ENCODE measurements at regions not wholly inside any gene's neighbourhood (a gene's known extent, or its start where the extent isn't known, plus 50 kb on each side); places are given as distances from the start of the nearest gene placed in this dataset.
A peak's percentile ranks its signal among the peaks of the same experiment; 100 is the strongest.

GRCh38 chr1:191624044-191624443 lies 534.2 kb upstream of the RGS18 start:
- H3K9me3 ChIP-seq (ENCODE audit: low read depth), result no peaks in the 10 kb centered on the region
- no peaks in the 10 kb centered on the region for H3K36me3 Mint-ChIP-seq
- no peak overlapping the region for H3K27ac ChIP-seq
- H3K4me3 ChIP-seq, result no peak overlapping the region
- no peak for DNase-seq (ENCODE audit: low spot score)
- no peaks in the 10 kb centered on the region for H4K20me1 ChIP-seq (ENCODE audit: low read depth)
- H3K27me3 Mint-ChIP-seq (ENCODE audit: insufficient read depth, low read depth), result no peaks in the 10 kb centered on the region
- H3K79me2 ChIP-seq (ENCODE audit: low read depth), result no peaks in the 10 kb centered on the region
- H3K4me1 ChIP-seq, result no peaks in the 10 kb centered on the region
- no peaks in the 10 kb centered on the region for H3K9me3 Mint-ChIP-seq
- no peak overlapping the region for H3K9ac ChIP-seq
- no peak overlapping the region for H2AFZ ChIP-seq (replicated peaks)
- no peak overlapping the region for H3K27ac Mint-ChIP-seq
- no peak for TF ChIP-seq CTCF (IDR thresholded peaks at IDR 0.05)
- TF ChIP-seq EZH2phosphoT487 (IDR thresholded peaks at IDR 0.05), result no peak
- no peak for TF ChIP-seq EZH2 (IDR thresholded peaks at IDR 0.05)
- no peaks in the 10 kb centered on the region for H3K36me3 ChIP-seq
- no peaks in the 10 kb centered on the region for H3F3A ChIP-seq (ENCODE audit: low read depth)
- no peaks in the 10 kb centered on the region for H3K27me3 ChIP-seq
- no peaks in the 10 kb centered on the region for H3K4me1 Mint-ChIP-seq
- no peak overlapping the region for H3K4me2 ChIP-seq
- no peak overlapping the region for H3K4me3 Mint-ChIP-seq

GRCh38 chr1:191629836-191630235 lies 528.4 kb upstream of the RGS18 start:
- Histone ChIP-seq H3K27me3 (no peaks in the 10 kb centered on the region), H3K4me1 (no peaks in the 10 kb centered on the region), H3F3A (ENCODE audit: low read depth) (no peaks in the 10 kb centered on the region), H3K4me3 (no peak overlapping the region), H4K20me1 (ENCODE audit: low read depth) (no peaks in the 10 kb centered on the region), H3K4me2 (no peak overlapping the region), H2AFZ (replicated peaks) (no peak overlapping the region), H3K9me3 (ENCODE audit: low read depth) (no peaks in the 10 kb centered on the region), H3K36me3 (no peaks in the 10 kb centered on the region), H3K9ac (no peak overlapping the region), H3K79me2 (ENCODE audit: low read depth) (no peaks in the 10 kb centered on the region), H3K27ac (no peak overlapping the region)
- no peak for TF ChIP-seq EZH2phosphoT487 (IDR thresholded peaks at IDR 0.05)
- no peak for TF ChIP-seq EZH2 (IDR thresholded peaks at IDR 0.05)
- TF ChIP-seq CTCF (IDR thresholded peaks at IDR 0.05), result no peak
- H3K9me3 Mint-ChIP-seq, result peaks cover 3% of the 10 kb centered on the region
- H3K27me3 Mint-ChIP-seq (ENCODE audit: insufficient read depth, low read depth), result no peaks in the 10 kb centered on the region
- DNase-seq (ENCODE audit: low spot score), result peak; percentile 25
- H3K4me1 Mint-ChIP-seq, result no peaks in the 10 kb centered on the region
- no peak overlapping the region for H3K27ac Mint-ChIP-seq
- no peak overlapping the region for H3K4me3 Mint-ChIP-seq
- no peaks in the 10 kb centered on the region for H3K36me3 Mint-ChIP-seq

GRCh38 chr1:191634801-191635508 lies 523.3 kb upstream of the RGS18 start:
- Mint-ChIP-seq H3K27ac (no peak overlapping the region), H3K27me3 (ENCODE audit: insufficient read depth, low read depth) (no peaks in the 10 kb centered on the region), H3K36me3 (no peaks in the 10 kb centered on the region), H3K4me3 (no peak overlapping the region), H3K9me3 (peaks cover 3% of the 10 kb centered on the region), H3K4me1 (no peaks in the 10 kb centered on the region)
- H2AFZ ChIP-seq (replicated peaks), result no peak overlapping the region
- H3K27ac ChIP-seq, result no peak overlapping the region
- H3K4me2 ChIP-seq, result no peak overlapping the region
- TF ChIP-seq EZH2 (IDR thresholded peaks at IDR 0.05) (no peak), CTCF (IDR thresholded peaks at IDR 0.05) (no peak), EZH2phosphoT487 (IDR thresholded peaks at IDR 0.05) (no peak)
- no peak overlapping the region for H3K4me3 ChIP-seq
- H4K20me1 ChIP-seq (ENCODE audit: low read depth), result no peaks in the 10 kb centered on the region
- no peaks in the 10 kb centered on the region for H3K4me1 ChIP-seq
- H3K9ac ChIP-seq, result no peak overlapping the region
- H3K27me3 ChIP-seq, result no peaks in the 10 kb centered on the region
- H3F3A ChIP-seq (ENCODE audit: low read depth), result no peaks in the 10 kb centered on the region
- H3K9me3 ChIP-seq (ENCODE audit: low read depth), result no peaks in the 10 kb centered on the region
- no peaks in the 10 kb centered on the region for H3K79me2 ChIP-seq (ENCODE audit: low read depth)
- no peak for DNase-seq (ENCODE audit: low spot score)
- H3K36me3 ChIP-seq, result no peaks in the 10 kb centered on the region
